ENCODE measurements at regions not wholly inside any gene's neighbourhood (a gene's known extent, or its start where the extent isn't known, plus 50 kb on each side); places are given as distances from the start of the nearest gene placed in this dataset.
"Not testable (repeated sequence)": the region's sequence is repeated elsewhere in the genome, so short reads cannot be mapped to it uniquely, and the experiment has no call there.

DNA sequence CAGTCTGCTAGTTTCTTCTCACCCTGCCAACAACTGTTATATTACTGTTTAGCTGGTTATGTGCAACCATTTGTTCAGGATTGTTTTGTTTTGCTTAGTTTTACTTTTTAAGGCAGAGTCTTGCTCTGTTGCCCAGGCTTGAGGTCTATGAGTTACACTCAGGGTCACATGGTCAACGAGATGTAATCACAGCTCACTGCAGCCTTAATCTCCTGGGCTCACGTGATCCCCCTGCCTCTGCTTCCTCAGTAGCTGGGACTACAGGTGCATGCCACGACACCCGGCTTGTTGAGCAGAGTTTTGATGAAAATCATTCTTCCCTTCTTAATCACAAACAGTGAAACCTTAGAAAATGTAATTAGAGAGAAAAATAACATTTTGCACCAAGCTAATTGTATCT, 72.8 kb upstream of the GOLGA6L1 start:
- TF ChIP-seq CREB1 (IDR thresholded peaks at IDR 0.05); POLR2A (IDR thresholded peaks at IDR 0.05; ENCODE audit: control extremely low read depth in 1 of 2, low read depth in 2 of 2, low read length in 2 of 2); CHD1 (IDR thresholded peaks at IDR 0.05; ENCODE audit: low read depth, low read length); JUND (IDR thresholded peaks at IDR 0.05; ENCODE audit: low read length); BACH1 (IDR thresholded peaks at IDR 0.05; ENCODE audit: low read length); KDM1A (IDR thresholded peaks at IDR 0.05; ENCODE audit: borderline replicate concordance, low read length); EZH2 (IDR thresholded peaks at IDR 0.05; ENCODE audit: low read depth, low read length, severe bottlenecking): not testable (repeated sequence)
- TF ChIP-seq, protein P1, sequence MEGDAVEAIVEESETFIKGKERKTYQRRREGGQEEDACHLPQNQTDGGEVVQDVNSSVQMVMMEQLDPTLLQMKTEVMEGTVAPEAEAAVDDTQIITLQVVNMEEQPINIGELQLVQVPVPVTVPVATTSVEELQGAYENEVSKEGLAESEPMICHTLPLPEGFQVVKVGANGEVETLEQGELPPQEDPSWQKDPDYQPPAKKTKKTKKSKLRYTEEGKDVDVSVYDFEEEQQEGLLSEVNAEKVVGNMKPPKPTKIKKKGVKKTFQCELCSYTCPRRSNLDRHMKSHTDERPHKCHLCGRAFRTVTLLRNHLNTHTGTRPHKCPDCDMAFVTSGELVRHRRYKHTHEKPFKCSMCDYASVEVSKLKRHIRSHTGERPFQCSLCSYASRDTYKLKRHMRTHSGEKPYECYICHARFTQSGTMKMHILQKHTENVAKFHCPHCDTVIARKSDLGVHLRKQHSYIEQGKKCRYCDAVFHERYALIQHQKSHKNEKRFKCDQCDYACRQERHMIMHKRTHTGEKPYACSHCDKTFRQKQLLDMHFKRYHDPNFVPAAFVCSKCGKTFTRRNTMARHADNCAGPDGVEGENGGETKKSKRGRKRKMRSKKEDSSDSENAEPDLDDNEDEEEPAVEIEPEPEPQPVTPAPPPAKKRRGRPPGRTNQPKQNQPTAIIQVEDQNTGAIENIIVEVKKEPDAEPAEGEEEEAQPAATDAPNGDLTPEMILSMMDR (IDR thresholded peaks at IDR 0.05; ENCODE audit: control extremely low read depth in 1 of 3, insufficient read depth in 1 of 3, low read depth in 1 of 3, low read length in 3 of 3) = not testable (repeated sequence)
